ENCODE measurements at regions not wholly inside any gene's neighbourhood (a gene's known extent, or its start where the extent isn't known, plus 50 kb on each side); places are given as distances from the start of the nearest gene placed in this dataset.
"Not testable (repeated sequence)": the region's sequence is repeated elsewhere in the genome, so short reads cannot be mapped to it uniquely, and the experiment has no call there.

- TF ChIP-seq CTCF (IDR thresholded peaks at IDR 0.05); SIN3A (IDR thresholded peaks at IDR 0.05; ENCODE audit: borderline replicate concordance, insufficient read depth, low read depth, low read length); POLR2AphosphoS5 (IDR thresholded peaks at IDR 0.05; ENCODE audit: low read depth, low read length); TCF7L2 (IDR thresholded peaks at IDR 0.05; ENCODE audit: low read depth, low read length): not testable (repeated sequence)
Observed at GRCh38 chr13:18296617-18297016, 885.0 kb downstream of the TUBA3C start.
